Psoas muscle (tissue), 7 donors: ENCODE measurements at regions not wholly inside any gene's neighbourhood (a gene's known extent, or its start where the extent isn't known, plus 50 kb on each side); places are given as distances from the start of the nearest gene placed in this dataset.

Source experiments
- ATAC-seq, 4 donors: fragments of 200-7000 bp; cut with Tn5 transposase; one replicate each; pipeline ENCODE4 v1.9.1; 2020; ENCODE audit warnings: moderate library complexity in 3 of 4, mild to moderate bottlenecking in 2 of 4
- DNase-seq, 2 donors: peaks; one replicate each; pipeline ENCODE4 v3.0.0-alpha.2; 2020
- H3K27ac ChIP-seq: fragments of 200-600 bp; one replicate; pipeline ENCODE4 v1.8.0; 2022
- H3K27me3 ChIP-seq, 3 donors: fragments of 200-600 bp in 1 of 3; one replicate each; pipeline versions ENCODE4 v1.6.1 to v1.8.0; 2013 to 2022; ENCODE audit warnings: low read length in 2 of 3, mild to moderate bottlenecking in 2 of 3, moderate library complexity in 1 of 3; ENCODE audit not compliant: insufficient read depth in 3 of 3
- H3K36me3 ChIP-seq, 2 donors: fragments of 200-600 bp in 1 of 2; one replicate each; pipeline versions ENCODE4 v1.6.1 to v1.8.0; 2013 to 2022; ENCODE audit warnings: low read depth in 1 of 2, mild to moderate bottlenecking in 1 of 2, moderate library complexity in 1 of 2; ENCODE audit not compliant: insufficient read depth in 1 of 2
- H3K4me1 ChIP-seq: fragments of 200-600 bp; one replicate; pipeline ENCODE4 v1.8.0; 2022
- H3K4me3 ChIP-seq: fragments of 200-600 bp; one replicate; pipeline ENCODE4 v1.8.0; 2022; ENCODE audit warnings: mild to moderate bottlenecking
- H3K9me3 ChIP-seq: fragments of 200-600 bp; one replicate; pipeline ENCODE4 v1.8.0; 2022
- WGBS, 3 donors: extraction: QIAGEN DNeasy Blood & Tissue Kit; methylation state at CpG; one replicate each; pipeline versions ENCODE4 v1.1.6 to v1.1.7; 2013; 5-methylcytosine and 5-hydroxymethylcytosine counted together
- intact Hi-C, 2 donors: fragments of 100-400 bp; cut with DNase I; formaldehyde crosslinking; loops; one replicate each; pipeline versions ENCODE4 v1.11.0 to v1.14.2; 2022
- TF ChIP-seq, protein P1 (sequence below): fragments of 200-600 bp; IDR thresholded peaks from one replicate; pipeline ENCODE4 v1.8.0; 2022; ENCODE audit warnings: antibody characterized with exemption
- donor health status: healthy with polysubstance abuse.
- donor health status: DM: no; HTN: no; CAD: no; lungs with moderate emphysema.
- donor health status: Bipolar disorder and iron deficiency.
- donor health status: healthy.
- donor health status: DM: yes; HTN: yes; CAD: no.
- donor health status: DM: no; HTN: no; CAD: no.
- donor health status: DM: yes; HTN: yes; CAD: no.

DNA sequence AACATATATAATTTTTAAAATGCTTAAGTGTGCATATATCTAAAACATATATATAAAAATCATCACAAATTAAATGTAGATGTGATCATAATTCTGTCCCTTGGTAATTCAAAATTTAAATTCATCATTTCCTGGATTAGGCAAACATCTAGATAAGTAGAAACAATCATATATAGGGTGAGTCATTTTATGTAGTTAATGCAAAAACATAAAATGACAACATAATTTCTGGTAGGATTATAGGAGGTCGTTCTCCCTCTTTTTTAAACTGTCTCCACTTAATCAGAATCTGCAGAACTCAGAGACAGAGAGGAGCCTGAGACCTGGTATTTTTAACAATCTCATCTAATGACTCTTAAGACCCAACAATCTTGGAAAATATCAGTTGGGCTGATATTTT lies 333.4 kb downstream of the KCTD12 start:
- H3K9me3 ChIP-seq: no peaks in the 10 kb centered on the region
- no peaks in the 10 kb centered on the region for H3K27me3 ChIP-seq
- intact Hi-C loops: no loop called here
- no peak for DNase-seq
- H3K27ac ChIP-seq: no peak overlapping the region
- no peak overlapping the region for H3K4me3 ChIP-seq
- TF ChIP-seq, protein P1, sequence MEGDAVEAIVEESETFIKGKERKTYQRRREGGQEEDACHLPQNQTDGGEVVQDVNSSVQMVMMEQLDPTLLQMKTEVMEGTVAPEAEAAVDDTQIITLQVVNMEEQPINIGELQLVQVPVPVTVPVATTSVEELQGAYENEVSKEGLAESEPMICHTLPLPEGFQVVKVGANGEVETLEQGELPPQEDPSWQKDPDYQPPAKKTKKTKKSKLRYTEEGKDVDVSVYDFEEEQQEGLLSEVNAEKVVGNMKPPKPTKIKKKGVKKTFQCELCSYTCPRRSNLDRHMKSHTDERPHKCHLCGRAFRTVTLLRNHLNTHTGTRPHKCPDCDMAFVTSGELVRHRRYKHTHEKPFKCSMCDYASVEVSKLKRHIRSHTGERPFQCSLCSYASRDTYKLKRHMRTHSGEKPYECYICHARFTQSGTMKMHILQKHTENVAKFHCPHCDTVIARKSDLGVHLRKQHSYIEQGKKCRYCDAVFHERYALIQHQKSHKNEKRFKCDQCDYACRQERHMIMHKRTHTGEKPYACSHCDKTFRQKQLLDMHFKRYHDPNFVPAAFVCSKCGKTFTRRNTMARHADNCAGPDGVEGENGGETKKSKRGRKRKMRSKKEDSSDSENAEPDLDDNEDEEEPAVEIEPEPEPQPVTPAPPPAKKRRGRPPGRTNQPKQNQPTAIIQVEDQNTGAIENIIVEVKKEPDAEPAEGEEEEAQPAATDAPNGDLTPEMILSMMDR: no peak
- ATAC-seq: no peak
- H3K4me1 ChIP-seq: no peaks in the 10 kb centered on the region
- no peaks in the 10 kb centered on the region for H3K36me3 ChIP-seq
- 68 to 76% (median 74%) methylated on average over 1 of the region's 1 CpG for WGBS, 3 donors

DNA sequence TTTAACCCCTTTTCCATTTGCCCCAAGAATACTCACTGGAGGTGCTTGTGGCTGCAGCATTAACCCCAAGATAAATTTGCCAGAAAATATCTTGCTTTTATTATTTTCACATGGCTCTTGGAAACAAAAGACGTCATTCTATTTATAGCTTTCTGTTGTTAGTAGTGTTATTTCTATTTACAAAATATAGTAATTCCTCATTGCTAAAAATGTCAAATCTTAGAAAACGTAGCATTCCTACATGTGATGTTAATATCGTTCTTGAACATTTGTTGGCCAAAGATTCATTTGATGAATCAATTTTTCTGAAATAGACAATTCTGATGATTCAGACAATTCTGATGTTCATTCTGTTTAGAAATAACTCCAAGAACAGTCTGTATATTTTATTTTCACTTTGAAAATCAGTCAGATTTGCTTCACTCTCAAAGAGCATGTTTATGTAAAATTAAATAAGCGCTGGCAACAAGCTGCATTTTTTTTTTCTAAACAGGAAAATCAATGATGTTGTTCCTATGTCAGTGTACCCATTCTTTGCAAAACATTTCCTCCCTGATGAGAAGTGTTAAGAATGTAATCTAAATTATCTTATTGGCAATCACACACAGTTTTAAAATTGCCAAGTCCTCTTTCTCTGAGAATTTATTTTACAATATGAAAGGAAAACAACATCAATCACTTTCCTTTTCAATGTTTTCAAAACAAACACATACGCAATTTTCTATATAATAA lies 334.0 kb downstream of the KCTD12 start:
- ATAC-seq (no peak), DNase-seq (no peak)
- Histone ChIP-seq H3K36me3 (no peaks in the 10 kb centered on the region), H3K4me3 (no peak overlapping the region), H3K27me3 (no peaks in the 10 kb centered on the region), H3K27ac (no peak overlapping the region), H3K9me3 (no peaks in the 10 kb centered on the region), H3K4me1 (no peaks in the 10 kb centered on the region)
- WGBS, 3 donors: 50 to 58% (median 51%) methylated on average over 5 of the region's 5 CpGs
- TF ChIP-seq, protein P1: no peak
- intact Hi-C loops: no loop called here

DNA sequence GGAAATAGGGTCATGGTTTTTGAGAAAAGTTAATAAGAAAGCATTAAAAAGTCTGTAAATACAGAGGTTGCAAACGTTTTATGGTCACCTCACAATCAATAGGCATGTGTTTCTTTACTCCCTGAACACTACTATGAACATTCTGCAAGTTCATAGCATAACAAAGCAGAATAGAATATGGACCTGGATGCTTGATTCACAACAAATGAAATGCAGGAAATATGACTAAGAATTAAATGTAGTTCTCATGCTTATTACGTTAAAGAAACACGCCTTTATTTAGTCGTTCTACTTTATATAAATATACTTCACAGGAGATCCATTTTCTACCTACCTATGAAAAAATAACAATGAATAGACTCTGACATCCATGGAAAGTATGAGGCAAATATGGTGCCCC lies 344.0 kb downstream of the KCTD12 start:
- H3K36me3 ChIP-seq: no peaks in the 10 kb centered on the region
- no peak overlapping the region for H3K4me3 ChIP-seq
- DNase-seq: no peak
- TF ChIP-seq, protein P1: no peak
- no peak overlapping the region for H3K27ac ChIP-seq
- no peaks in the 10 kb centered on the region for H3K9me3 ChIP-seq
- 60 to 73% (median 71%) methylated on average over 4 of the region's 4 CpGs for WGBS, 3 donors
- no peaks in the 10 kb centered on the region for H3K4me1 ChIP-seq
- intact Hi-C loops: no loop called here
- H3K27me3 ChIP-seq: no peaks in the 10 kb centered on the region
- no peak for ATAC-seq

GRCh38 chr13:76538004-76538403 lies 348.2 kb downstream of the KCTD12 start:
- Histone ChIP-seq H3K27me3 (no peaks in the 10 kb centered on the region), H3K4me1 (no peaks in the 10 kb centered on the region), H3K9me3 (no peaks in the 10 kb centered on the region), H3K4me3 (no peak overlapping the region), H3K36me3 (no peaks in the 10 kb centered on the region), H3K27ac (no peak overlapping the region)
- DNase-seq (no peak), ATAC-seq (no peak)
- WGBS, 3 donors: 67 to 70% (median 67%) methylated on average over 3 of the region's 3 CpGs
- intact Hi-C loops: no loop called here
- TF ChIP-seq, protein P1: no peak

DNA sequence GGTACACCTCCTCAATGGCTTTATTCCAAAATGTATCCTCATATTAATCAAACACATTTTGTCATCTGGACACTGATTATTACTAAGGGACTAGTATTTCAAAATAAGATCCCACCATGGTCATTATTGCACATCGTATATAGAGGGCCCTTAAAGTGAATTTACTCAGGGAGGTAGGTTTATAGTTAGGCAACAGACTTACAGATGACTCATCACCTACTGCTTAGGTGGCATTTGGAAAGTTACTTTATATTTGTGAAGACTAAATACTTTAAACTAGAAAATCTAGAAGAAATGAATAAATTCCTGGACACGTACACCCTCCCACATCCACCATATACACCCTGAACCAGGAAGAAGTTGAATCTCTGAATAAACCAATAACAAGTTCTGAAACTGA lies 353.0 kb downstream of the KCTD12 start:
- no peaks in the 10 kb centered on the region for H3K27me3 ChIP-seq
- ATAC-seq (no peak), DNase-seq (no peak)
- no peaks in the 10 kb centered on the region for H3K36me3 ChIP-seq
- no peak overlapping the region for H3K27ac ChIP-seq
- TF ChIP-seq, protein P1: no peak
- WGBS, 3 donors: 91 to 96% (median 95%) methylated on average over 2 of the region's 2 CpGs
- no peaks in the 10 kb centered on the region for H3K4me1 ChIP-seq
- intact Hi-C loops: no loop called here
- no peak overlapping the region for H3K4me3 ChIP-seq
- H3K9me3 ChIP-seq: no peaks in the 10 kb centered on the region
